HEK293 (cell line): ENCODE measurements at regions not wholly inside any gene's neighbourhood (a gene's known extent, or its start where the extent isn't known, plus 50 kb on each side); places are given as distances from the start of the nearest gene placed in this dataset.

Experiments
- CTCF ChIA-PET: fragments of 350-600 bp; formaldehyde crosslinking; extraction: SDS; loops from one replicate; lab custom pipeline; 2021; ENCODE audit warnings: antibody characterized with exemption; lab: Yijun Ruan, JAX
- POLR2A ChIA-PET: fragments of 300-600 bp; formaldehyde crosslinking; extraction: SDS; loops from one replicate; lab custom pipeline; 2020; ENCODE audit warnings: antibody characterized with exemption, inconsistent platforms; lab: Yijun Ruan, JAX
- H3K27ac ChIP-seq: fragments of 200-500 bp; sonication (Bioruptor generic); 2 replicates; pipeline ENCODE4 v1.5.1; 2014; ENCODE audit warnings: low read depth, low read length, control low read depth, inconsistent platforms; ENCODE audit errors: extremely low read depth
- H3K36me3 ChIP-seq, 2 experiments: fragments of 200-500 bp in 1 of 2; sonication (Bioruptor generic) in 1 of 2; 1 replicate in 1 of 2; 2 replicates in 1 of 2; pipeline ENCODE4 v1.5.1; 2014 to 2017; ENCODE audit warnings: inconsistent platforms in 2 of 2, low read length in 2 of 2; ENCODE audit not compliant: control insufficient read depth in 2 of 2, insufficient read depth in 1 of 2
- H3K4me1 ChIP-seq: fragments of 200-500 bp; sonication (Bioruptor generic); 2 replicates; pipeline ENCODE4 v1.5.1; 2014; ENCODE audit warnings: mild to moderate bottlenecking, low read length, inconsistent platforms; ENCODE audit not compliant: control insufficient read depth, insufficient read depth
- H3K4me3 ChIP-seq: 2 replicates; pipeline ENCODE4 v1.5.1; 2011; ENCODE audit warnings: low read depth, mild to moderate bottlenecking, control low read depth, low read length, moderate library complexity
- H3K9me3 ChIP-seq: fragments of 200-500 bp; sonication (Bioruptor generic); 2 replicates; pipeline ENCODE4 v1.5.1; 2014; ENCODE audit warnings: low read depth, low read length, inconsistent platforms; ENCODE audit not compliant: control insufficient read depth, insufficient read depth
- HOXA7 ChIP-seq: sonication (generic); formaldehyde crosslinking; IDR thresholded peaks from 2 replicates; pipeline ENCODE4 v1.8.1; 2022; ENCODE audit warnings: missing genetic modification reagents, borderline replicate concordance
- MEIS1 ChIP-seq: sonication (generic); formaldehyde crosslinking; IDR thresholded peaks from 2 replicates; pipeline ENCODE4 v1.8.1; 2022; ENCODE audit warnings: missing genetic modification reagents, mild to moderate bottlenecking, borderline replicate concordance
- OSR2 ChIP-seq: fragments of 450-650 bp; formaldehyde crosslinking; IDR thresholded peaks from 2 replicates; pipeline ENCODE4 v1.5.1; 2016; ENCODE audit warnings: missing biosample characterization, missing genetic modification characterization
- SCRT1 ChIP-seq: fragments of 450-650 bp; formaldehyde crosslinking; IDR thresholded peaks from 2 replicates; pipeline ENCODE4 v1.5.1; 2016; ENCODE audit warnings: missing biosample characterization, missing genetic modification characterization, borderline replicate concordance
- ZNF112 ChIP-seq: fragments of 450-650 bp; formaldehyde crosslinking; IDR thresholded peaks from 2 replicates; pipeline ENCODE4 v1.5.0; 2017; ENCODE audit warnings: missing biosample characterization, missing genetic modification characterization
- ZNF18 ChIP-seq: fragments of 450-650 bp; formaldehyde crosslinking; IDR thresholded peaks from 2 replicates; pipeline ENCODE4 v1.5.1; 2016; ENCODE audit warnings: missing biosample characterization, missing genetic modification characterization
- ZNF2 ChIP-seq: fragments of 450-650 bp; formaldehyde crosslinking; IDR thresholded peaks from 2 replicates; pipeline ENCODE4 v1.5.1; 2016; ENCODE audit warnings: missing biosample characterization, missing genetic modification characterization
- ZNF24 ChIP-seq: fragments of 450-650 bp; formaldehyde crosslinking; IDR thresholded peaks from 2 replicates; pipeline ENCODE4 v1.5.1; 2016; ENCODE audit warnings: missing biosample characterization, missing genetic modification characterization
- ZNF292 ChIP-seq: fragments of 450-650 bp; formaldehyde crosslinking; IDR thresholded peaks from 2 replicates; pipeline ENCODE4 v1.5.1; 2016; ENCODE audit warnings: low read depth, missing biosample characterization, missing genetic modification characterization, borderline replicate concordance
- ZNF354C ChIP-seq: fragments of 450-650 bp; formaldehyde crosslinking; IDR thresholded peaks from 2 replicates; pipeline ENCODE4 v1.5.1; 2016; ENCODE audit warnings: missing biosample characterization, missing genetic modification characterization, low read depth, borderline replicate concordance
- ZNF510 ChIP-seq: fragments of 450-650 bp; formaldehyde crosslinking; IDR thresholded peaks from 2 replicates; pipeline ENCODE4 v1.5.1; 2018; ENCODE audit warnings: mild to moderate bottlenecking, missing genetic modification characterization, missing biosample characterization; ENCODE audit not compliant: insufficient replicate concordance
- ZNF529 ChIP-seq: fragments of 450-650 bp; formaldehyde crosslinking; IDR thresholded peaks from 2 replicates; pipeline ENCODE4 v1.5.1; 2017; ENCODE audit warnings: missing genetic modification characterization, missing biosample characterization; ENCODE audit not compliant: insufficient replicate concordance
- ZNF544 ChIP-seq: fragments of 450-650 bp; formaldehyde crosslinking; IDR thresholded peaks from 2 replicates; pipeline ENCODE4 v1.5.0; 2017; ENCODE audit warnings: missing biosample characterization, missing genetic modification characterization
- ZNF548 ChIP-seq: fragments of 450-650 bp; formaldehyde crosslinking; IDR thresholded peaks from 2 replicates; pipeline ENCODE4 v1.5.1; 2016; ENCODE audit warnings: missing biosample characterization, missing genetic modification characterization
- ZNF549 ChIP-seq: fragments of 450-650 bp; IDR thresholded peaks from 2 replicates; pipeline ENCODE4 v1.5.1; 2018; ENCODE audit warnings: missing biosample characterization, missing genetic modification characterization, mild to moderate bottlenecking, inconsistent platforms, moderate library complexity
- ZNF560 ChIP-seq: fragments of 450-650 bp; formaldehyde crosslinking; IDR thresholded peaks from 2 replicates; pipeline ENCODE4 v1.5.1; 2017; ENCODE audit warnings: missing biosample characterization, missing genetic modification characterization, borderline replicate concordance
- ZNF561 ChIP-seq: fragments of 450-650 bp; IDR thresholded peaks from 2 replicates; pipeline ENCODE4 v1.5.1; 2018; ENCODE audit warnings: missing biosample characterization, missing genetic modification characterization, borderline replicate concordance
- ZNF596 ChIP-seq: fragments of 450-650 bp; IDR thresholded peaks from 2 replicates; pipeline ENCODE4 v1.5.0; 2018; ENCODE audit warnings: missing biosample characterization, mild to moderate bottlenecking, missing genetic modification characterization, moderate library complexity
- ZNF610 ChIP-seq: fragments of 450-650 bp; formaldehyde crosslinking; IDR thresholded peaks from 2 replicates; pipeline ENCODE4 v1.5.1; 2016; ENCODE audit warnings: missing biosample characterization, missing genetic modification characterization, borderline replicate concordance
- ZNF621 ChIP-seq: fragments of 450-650 bp; formaldehyde crosslinking; IDR thresholded peaks from 2 replicates; pipeline ENCODE4 v1.5.1; 2017; ENCODE audit warnings: missing biosample characterization, missing genetic modification characterization
- ZNF660 ChIP-seq: fragments of 450-650 bp; IDR thresholded peaks from 2 replicates; pipeline ENCODE4 v1.5.1; 2018; ENCODE audit warnings: missing biosample characterization, mild to moderate bottlenecking, missing genetic modification characterization
- ZNF670 ChIP-seq: fragments of 450-650 bp; formaldehyde crosslinking; IDR thresholded peaks from 2 replicates; pipeline ENCODE4 v1.5.1; 2016; ENCODE audit warnings: missing biosample characterization, missing genetic modification characterization, low read depth
- ZSCAN30 ChIP-seq: fragments of 450-650 bp; IDR thresholded peaks from 2 replicates; pipeline ENCODE4 v1.5.1; 2018; ENCODE audit warnings: missing biosample characterization, mild to moderate bottlenecking, missing genetic modification characterization, moderate library complexity
- TF ChIP-seq, protein P1 (sequence below): fragments of 450-650 bp; formaldehyde crosslinking; IDR thresholded peaks from 2 replicates; pipeline ENCODE4 v1.5.1; 2016; ENCODE audit warnings: missing biosample characterization, missing genetic modification characterization
- TF ChIP-seq, protein P2 (sequence below): fragments of 450-650 bp; formaldehyde crosslinking; IDR thresholded peaks from 2 replicates; pipeline ENCODE4 v1.5.1; 2016; ENCODE audit warnings: missing biosample characterization, missing genetic modification characterization
- TF ChIP-seq, protein P3 (sequence below): IDR thresholded peaks from 2 replicates; pipeline ENCODE4 v1.6.1; 2011; ENCODE audit warnings: mild to moderate bottlenecking, low read depth, low read length, borderline replicate concordance

DNA sequence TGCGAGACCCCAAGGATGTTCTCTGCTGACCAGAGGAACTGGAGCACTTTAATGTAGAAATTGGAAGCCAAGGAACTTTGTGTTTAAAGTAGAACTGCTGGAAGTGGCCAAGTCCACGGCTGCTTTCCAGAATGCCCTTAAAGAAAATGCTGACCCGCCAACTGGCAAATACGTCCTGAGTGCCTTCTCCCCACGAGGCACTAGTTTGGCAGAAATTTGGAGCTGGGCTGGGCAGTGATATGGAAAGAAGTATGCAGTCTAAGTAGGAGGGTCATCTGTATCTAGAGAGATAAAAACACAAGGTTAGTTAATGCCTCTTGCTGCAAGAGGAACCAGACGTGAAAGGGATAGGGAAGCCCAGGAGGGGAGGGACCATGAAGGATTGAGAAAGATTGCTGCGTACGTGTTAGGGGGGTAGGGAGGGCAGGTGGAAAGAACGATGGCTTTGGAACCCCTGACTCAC, 59.3 kb upstream of the RFX8 start:
- TF ChIP-seq ZNF621 (tag by site-specific recombination) (no peak), SCRT1 (tag by site-specific recombination) (no peak), ZSCAN30 (tag by site-specific recombination) (no peak), ZNF529 (tag by site-specific recombination) (no peak), HOXA7 (no peak), ZNF549 (no peak), ZNF596 (tag by site-specific recombination) (no peak), ZNF544 (tag by site-specific recombination) (no peak), ZNF2 (no peak), ZNF560 (no peak), ZNF510 (tag by site-specific recombination) (no peak), ZNF354C (tag by site-specific recombination) (no peak), OSR2 (tag by site-specific recombination) (no peak), ZNF112 (tag by site-specific recombination) (no peak), ZNF24 (tag by site-specific recombination) (no peak), MEIS1 (CRISPR knock-in tag) (no peak), ZNF548 (tag by site-specific recombination) (no peak), ZNF660 (no peak), ZNF610 (tag by site-specific recombination) (no peak)
- TF ChIP-seq, protein P1, sequence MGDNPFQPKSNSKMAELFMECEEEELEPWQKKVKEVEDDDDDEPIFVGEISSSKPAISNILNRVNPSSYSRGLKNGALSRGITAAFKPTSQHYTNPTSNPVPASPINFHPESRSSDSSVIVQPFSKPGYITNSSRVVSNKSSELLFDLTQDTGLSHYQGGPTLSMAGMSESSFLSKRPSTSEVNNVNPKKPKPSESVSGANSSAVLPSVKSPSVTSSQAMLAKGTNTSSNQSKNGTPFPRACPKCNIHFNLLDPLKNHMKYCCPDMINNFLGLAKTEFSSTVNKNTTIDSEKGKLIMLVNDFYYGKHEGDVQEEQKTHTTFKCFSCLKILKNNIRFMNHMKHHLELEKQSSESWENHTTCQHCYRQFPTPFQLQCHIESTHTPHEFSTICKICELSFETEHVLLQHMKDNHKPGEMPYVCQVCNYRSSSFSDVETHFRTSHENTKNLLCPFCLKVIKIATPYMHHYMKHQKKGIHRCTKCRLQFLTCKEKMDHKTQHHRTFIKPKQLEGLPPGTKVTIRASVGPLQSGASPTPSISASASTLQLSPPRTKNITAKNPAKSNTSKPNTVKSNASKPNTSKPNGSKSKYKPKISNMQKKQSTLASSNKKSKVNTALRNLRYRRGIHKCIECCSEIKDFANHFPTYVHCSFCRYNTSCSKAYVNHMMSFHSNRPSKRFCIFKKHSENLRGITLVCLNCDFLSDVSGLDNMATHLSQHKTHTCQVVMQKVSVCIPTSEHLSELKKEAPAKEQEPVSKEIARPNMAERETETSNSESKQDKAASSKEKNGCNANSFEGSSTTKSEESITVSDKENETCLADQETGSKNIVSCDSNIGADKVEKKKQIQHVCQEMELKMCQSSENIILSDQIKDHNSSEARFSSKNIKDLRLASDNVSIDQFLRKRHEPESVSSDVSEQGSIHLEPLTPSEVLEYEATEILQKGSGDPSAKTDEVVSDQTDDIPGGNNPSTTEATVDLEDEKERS (tag by site-specific recombination), result no peak
- TF ChIP-seq, all 188 proteins: peak for 0
- CTCF ChIA-PET, result interaction anchor here (0.5 kb wide), 1 partner anchor 137 kb away, joined by 3 read pairs; no protein-coding TSS in a partner anchor

DNA sequence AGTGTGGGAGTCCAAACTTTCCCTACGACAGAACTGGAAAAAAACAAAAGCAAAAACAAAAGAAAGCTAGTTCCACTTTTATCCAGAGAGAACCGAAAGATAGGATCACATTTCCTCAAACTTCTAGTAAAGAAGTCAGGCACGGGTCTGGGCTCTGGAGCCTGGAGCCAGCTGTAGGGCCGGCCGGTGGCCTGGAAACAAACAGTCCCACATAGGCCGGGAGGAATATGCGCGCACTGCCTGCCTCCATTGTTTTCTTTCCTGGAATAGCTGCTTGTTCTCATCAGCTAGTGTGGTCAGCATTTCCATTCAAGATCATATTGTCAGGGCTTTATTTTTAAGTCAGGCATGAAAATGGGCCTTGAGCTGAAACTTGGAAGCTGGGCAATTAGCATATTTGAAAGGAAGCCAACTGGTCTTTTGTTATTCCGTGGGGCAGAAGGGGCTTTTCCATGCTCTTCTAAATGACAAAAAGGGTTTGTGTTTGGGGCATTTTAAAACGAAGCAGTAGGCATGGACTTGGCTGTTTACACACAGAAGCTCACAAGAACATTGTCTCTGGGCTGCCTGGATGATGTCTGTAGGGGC, 58.7 kb upstream of the RFX8 start:
- no peak overlapping the region for H3K27ac ChIP-seq
- no peak overlapping the region for H3K4me3 ChIP-seq
- no peaks in the 10 kb centered on the region for H3K9me3 ChIP-seq
- H3K36me3 ChIP-seq, result no peaks in the 10 kb centered on the region
- ChIA-PET POLR2A (no interaction called here), CTCF (interaction anchor here (0.5 kb wide), 1 partner anchor 138 kb away, joined by 3 read pairs; no protein-coding TSS in a partner anchor)
- H3K4me1 ChIP-seq, result no peaks in the 10 kb centered on the region
- TF ChIP-seq ZNF670 (tag by site-specific recombination), result no peak
- TF ChIP-seq, protein P2, sequence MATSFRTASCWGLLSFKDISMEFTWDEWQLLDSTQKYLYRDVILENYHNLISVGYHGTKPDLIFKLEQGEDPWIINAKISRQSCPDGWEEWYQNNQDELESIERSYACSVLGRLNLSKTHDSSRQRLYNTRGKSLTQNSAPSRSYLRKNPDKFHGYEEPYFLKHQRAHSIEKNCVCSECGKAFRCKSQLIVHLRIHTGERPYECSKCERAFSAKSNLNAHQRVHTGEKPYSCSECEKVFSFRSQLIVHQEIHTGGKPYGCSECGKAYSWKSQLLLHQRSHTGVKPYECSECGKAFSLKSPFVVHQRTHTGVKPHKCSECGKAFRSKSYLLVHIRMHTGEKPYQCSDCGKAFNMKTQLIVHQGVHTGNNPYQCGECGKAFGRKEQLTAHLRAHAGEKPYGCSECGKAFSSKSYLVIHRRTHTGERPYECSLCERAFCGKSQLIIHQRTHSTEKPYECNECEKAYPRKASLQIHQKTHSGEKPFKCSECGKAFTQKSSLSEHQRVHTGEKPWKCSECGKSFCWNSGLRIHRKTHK (tag by site-specific recombination), result no peak
- TF ChIP-seq ZNF292 (tag by site-specific recombination), result no peak
- no peak for TF ChIP-seq ZNF561 (tag by site-specific recombination)
- no peak for TF ChIP-seq ZNF18 (tag by site-specific recombination)
- TF ChIP-seq, protein P3, sequence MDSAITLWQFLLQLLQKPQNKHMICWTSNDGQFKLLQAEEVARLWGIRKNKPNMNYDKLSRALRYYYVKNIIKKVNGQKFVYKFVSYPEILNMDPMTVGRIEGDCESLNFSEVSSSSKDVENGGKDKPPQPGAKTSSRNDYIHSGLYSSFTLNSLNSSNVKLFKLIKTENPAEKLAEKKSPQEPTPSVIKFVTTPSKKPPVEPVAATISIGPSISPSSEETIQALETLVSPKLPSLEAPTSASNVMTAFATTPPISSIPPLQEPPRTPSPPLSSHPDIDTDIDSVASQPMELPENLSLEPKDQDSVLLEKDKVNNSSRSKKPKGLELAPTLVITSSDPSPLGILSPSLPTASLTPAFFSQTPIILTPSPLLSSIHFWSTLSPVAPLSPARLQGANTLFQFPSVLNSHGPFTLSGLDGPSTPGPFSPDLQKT, result no peak

More for the DNA sequence above, 59.3 kb upstream of the RFX8 start:
- Histone ChIP-seq H3K36me3 (no peaks in the 10 kb centered on the region), H3K4me1 (no peaks in the 10 kb centered on the region), H3K27ac (no peak overlapping the region), H3K9me3 (no peaks in the 10 kb centered on the region), H3K4me3 (no peak overlapping the region)
- POLR2A ChIA-PET, result no interaction called here
